T-helper 2 cell treated with Interferon-gamma antibody and Interleukin-4, amounts not matched to agents 100 ng/mL and 5 ng/mL, for 36 hours (primary cell): ENCODE measurements at regions not wholly inside any gene's neighbourhood (a gene's known extent, or its start where the extent isn't known, plus 50 kb on each side); places are given as distances from the start of the nearest gene placed in this dataset.

ENCODE experiments used
- intact Hi-C: fragments of 100-400 bp; cut with micrococcal nuclease; formaldehyde crosslinking; loops from one replicate; pipeline ENCODE4 v1.15.1; 2023

DNA sequence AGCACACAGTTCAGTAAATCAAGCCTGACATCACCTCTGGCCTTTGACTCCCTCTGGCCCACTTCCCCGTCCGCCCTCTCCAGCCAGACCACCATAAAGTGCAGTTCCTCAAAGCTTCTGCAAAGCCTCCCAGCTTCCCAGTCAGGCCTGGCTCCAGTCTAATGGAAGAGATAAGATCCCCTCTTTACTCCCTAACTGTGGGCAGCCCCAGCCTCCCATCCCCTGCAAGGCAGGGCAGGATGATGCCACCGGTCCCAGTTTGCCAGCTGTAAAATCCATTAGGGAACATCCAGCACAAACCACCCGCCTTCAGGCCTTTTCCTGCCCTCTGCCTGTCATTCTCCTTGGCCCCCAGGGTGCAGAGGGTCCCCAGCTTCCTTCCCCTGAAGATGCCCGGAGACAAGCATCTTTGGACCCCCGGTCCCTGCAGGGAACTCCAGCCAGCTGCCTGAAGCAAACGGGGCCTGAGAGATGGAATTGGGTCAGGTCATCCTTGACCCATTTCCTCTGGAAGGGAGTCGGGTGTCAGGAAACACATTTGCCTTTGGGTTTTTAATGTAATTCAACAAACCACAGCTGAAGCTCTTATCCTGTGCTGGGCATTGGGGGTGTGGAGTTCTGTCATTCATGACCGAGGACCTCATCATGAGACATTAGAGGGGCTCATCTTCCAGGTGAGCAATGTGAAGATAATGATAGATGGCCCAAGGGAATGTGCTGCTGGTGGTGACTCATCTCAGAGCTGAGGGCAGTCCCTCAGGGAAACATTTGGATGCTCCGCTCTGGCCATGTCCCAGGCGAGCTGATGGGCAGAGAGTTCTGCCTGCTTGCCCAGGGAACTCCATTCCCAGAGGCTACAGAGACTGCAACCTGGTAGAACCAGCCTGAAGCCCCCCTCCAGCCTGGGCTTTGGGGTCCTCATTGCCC lies 93.8 kb upstream of the CLMN start:
- intact Hi-C loops, result no loop called here

DNA sequence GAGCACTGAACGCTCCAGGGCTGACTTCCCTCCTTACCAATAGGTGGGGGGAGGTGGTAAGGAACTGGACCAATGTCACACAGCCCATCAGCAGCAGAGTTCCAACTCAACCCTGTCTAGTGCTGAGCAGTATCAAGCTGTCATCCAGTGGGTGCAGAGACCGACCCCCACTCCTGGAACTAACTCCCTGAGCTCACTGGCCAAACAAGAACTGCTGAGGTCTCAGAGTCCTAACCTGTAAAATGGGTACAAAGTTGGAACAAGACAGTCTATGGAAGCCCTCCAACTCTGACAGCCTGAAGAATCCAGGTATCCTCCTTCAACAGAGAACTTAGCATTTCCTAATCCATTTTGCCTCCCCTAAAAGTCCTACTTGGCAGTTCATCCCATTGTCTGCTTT lies 91.1 kb upstream of the CLMN start:
- intact Hi-C loops, result no loop called here

DNA sequence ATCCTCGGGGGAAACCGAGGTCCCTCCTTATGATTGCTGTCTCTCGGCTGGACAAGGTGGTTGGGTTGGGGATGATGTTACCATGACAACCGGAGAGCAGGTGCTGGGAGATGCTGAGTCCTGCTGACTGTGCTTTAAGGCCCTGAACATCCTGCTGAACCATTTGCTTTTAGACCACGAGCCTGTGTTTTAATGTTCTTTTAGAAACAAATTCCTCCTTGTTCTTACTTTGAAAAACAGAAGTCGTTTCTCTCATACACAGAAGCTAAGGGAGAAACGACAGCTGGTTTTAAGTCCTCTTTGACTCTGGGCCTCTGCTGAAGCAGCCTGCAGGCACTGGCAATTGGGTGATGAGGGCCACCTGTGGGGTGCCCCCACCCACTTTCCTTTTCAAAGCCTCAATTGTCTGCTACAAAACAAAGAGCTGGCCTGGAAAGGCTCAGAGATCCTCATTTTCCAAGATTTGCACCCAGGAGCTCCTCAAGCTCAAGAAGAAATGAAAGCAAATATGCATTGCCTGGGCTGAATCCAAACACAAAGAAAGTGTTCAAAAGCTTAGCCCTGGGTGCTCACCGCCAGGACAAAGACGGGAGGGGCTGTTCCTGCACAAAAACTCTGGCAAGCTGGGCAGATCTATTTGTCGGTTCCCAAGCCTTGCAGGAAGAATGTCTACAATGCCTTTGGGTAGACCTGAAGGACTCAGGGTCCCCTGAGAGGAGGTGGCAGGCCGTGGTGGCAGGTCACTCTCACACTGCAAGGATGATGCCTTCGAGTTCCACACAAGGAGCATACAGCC lies 90.0 kb upstream of the CLMN start:
- intact Hi-C loops, result no loop called here

DNA sequence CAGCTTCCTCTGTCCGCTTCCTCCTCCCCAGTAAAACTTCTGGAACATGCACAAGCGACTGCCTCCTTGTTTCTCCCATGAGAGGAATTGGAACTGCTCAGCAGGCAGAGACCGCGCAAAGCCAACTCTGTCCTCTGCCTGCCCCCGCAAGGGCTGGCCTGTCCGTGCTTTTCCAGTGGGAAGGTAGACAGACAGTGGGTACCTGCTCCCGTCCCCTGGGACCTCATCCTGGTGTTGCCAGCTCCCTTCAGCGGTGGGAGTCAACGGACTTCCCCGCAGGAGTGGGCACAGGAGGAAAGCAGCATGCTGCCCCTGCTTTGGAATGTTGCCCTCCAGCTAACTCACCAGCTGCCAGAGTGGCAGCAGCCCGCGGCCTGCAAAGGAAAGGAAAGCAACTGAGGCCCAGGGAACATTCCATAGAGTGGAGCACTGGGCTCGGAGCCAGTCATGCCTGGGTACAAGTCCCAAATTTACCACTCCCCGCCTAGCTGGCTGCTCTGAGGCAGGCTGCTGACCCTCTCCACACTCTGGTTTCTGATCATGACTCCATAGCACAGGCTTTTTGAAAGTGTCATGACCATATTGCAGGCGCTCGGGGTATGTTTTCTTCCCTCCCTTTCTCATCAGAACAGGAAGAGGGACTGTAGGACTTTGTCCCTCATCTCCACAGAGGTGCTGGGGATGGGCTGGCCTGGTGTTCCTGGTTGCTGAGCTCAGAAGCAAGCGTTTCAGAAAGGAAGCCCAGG lies 89.2 kb upstream of the CLMN start:
- intact Hi-C loops, result no loop called here

DNA sequence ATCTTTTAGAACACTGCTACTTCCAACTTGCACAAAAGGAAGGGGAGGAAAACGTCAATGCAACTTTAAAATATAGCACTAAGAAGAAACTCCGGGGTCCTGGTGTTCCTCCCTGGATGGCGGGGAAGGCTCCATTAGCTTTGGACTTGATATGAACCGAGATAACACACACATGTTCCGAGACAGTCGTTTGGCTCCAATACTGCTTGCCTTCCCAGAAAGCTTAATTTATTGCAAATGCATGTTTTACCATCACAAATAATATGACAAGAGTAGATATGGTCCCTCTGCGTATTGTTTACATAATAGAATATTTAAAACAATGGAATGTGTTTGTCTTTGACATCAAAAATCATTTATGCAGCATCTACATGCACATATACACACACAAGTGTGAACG lies 87.6 kb upstream of the CLMN start:
- intact Hi-C loops, result no loop called here

DNA sequence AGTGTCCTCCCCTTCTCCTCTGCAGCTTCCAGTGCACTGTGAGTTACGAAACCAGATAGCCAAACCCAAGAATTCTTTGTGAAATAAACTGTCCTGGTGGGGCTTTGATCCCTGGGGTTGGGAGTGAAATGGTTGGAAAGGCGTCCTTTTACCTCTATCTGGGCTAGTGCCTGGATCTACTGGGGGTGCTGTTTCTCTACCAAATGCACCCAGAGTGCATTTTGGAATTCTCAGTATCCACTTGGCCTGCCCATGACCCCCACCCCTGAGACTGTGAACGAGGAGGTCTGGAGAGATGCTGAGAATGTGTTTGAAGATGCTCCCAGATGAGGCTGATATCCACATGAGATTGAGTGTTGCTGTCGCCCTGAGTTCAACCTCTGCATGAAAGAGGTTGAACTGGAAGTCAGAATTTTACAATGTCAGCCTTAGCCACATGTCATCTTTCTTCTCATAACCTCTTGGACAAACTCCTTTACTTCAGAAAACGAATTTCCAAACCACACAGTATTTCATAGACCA lies 87.1 kb upstream of the CLMN start:
- intact Hi-C loops, result no loop called here

DNA sequence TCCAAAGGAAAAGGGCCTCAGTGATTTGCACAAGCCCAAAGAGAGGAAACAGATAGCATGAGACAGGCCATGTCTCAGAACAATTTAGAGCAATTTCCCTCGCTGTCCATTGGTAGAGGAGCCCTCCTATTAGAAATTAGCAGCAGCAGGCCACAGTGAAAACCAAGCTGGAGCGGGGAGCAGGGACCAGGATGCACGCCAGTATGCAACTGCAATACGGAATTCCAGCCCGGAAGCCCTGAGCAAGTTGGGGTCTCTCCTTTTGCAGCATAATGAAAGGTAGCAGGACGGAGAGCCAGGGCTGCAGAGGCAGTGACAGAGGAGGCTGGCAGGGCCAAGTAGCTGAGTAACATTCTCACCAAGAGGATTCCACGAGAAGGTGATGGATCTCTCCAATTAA lies 84.9 kb upstream of the CLMN start:
- intact Hi-C loops, result no loop called here

DNA sequence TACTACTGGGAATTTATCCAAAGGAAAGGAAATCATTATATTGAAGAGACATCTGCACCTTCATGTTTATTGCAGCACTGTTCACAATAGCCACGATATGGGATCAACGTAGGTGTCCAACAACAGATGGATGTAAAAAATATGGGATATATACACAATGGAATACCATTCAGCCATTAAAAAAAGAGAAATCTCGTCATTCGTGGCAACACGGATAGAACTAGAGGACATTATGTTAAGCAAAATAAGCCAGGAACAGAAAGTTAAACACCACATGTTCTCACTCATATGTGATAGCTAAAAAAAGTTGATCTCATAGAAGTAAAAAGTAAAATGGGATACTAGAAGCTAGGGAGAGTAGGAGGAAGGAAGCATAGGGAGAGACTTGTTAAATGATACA lies 82.9 kb upstream of the CLMN start:
- intact Hi-C loops, result no loop called here

DNA sequence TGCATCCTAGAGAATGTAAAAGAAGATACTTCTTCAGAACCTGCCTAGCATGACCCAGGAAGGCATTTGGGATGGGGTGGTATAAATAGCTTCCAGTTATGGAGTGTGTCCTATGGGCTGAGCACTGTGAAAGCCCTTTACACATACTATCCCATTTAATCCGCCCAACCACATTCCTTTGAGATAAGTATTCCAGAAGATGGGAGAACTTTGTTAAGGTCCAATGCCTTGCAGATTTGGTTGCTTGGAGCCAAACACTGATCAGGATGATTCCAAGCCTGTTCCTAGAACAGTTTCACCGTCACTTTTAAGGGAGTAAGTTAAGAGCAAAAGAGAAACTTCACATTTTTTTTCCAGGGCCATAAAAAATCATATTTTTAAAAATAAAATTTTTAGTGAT lies 82.5 kb upstream of the CLMN start:
- intact Hi-C loops, result no loop called here

DNA sequence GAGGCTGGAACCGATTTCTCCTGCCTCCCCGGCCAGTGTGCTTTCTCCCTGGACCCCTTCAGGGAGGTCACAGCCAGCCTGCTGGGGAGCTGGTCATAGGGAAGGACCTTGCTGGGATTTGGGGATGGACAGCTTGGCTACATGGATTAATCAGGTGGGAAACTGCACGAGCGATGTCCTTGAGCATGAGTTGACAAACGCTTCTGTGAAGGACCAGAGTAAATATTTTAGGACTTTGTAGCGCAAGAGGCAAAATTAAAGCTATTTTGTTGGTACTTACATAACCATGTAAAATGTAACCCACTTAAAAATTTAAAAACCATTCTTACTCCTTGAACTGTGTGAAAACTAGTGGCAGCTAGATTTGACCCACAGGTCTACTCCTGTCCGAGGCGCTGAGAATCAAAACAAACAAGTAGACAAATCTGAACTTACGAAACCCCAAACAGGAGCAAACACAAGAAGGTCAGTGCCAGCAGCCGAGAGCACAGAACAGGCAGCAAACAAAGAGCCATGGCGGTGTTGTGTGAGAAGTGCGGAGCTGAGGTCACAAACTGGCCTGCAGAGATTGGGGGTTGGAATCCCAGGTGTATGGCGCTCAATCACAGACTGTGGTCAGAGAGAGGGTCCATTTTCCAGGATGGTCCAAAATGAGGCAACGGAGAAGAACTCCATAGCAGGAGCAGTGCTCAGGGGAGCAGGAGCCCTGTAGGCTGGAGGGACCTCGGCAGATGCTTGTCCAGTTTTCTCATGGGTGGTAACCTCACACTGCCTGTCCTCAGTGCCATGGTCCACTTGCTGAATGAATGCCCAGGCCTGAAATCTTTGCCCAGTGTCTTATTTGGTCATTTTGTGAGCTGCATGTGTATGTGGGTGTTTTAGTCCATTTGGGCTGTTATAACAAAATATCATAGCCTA lies 79.2 kb upstream of the CLMN start:
- intact Hi-C loops, result no loop called here

DNA sequence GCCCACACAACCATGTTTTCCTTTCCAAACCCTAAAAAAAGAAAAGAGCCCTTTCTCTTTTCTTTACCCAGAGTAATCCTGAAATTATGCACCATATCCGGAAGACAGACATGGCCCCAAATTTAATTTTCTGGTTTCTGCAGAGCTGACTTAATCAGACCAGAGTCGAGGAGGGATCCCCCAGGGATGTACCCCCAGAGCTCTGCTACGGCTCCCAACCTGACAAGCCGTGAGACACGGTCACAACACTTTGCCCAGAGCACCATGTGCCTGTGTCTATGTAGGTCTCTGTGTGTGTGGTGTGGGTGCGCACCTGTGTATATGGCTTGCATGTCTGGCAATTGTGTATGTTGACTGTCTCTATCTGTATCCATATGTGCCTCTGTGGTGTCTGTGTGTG lies 77.6 kb upstream of the CLMN start:
- intact Hi-C loops, result no loop called here

DNA sequence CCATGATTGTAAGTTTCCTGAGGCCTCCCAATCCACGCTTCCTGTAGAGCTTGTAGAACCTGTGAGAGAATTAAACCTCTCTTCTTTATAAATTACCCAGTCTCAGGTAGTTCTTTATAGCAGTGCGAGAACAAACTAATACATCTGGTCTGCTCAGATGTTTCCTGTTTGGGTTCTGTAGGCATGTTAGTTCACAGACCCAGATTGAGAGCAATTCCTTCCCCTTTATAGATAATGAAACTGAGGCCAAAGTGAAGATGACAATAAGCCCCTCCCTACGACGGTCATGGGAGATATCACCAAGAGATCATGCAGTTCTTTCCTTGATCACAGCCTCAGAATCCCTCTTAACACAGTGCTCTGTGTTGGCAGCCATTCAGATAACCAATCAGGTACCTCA lies 76.5 kb upstream of the CLMN start:
- intact Hi-C loops, result no loop called here

DNA sequence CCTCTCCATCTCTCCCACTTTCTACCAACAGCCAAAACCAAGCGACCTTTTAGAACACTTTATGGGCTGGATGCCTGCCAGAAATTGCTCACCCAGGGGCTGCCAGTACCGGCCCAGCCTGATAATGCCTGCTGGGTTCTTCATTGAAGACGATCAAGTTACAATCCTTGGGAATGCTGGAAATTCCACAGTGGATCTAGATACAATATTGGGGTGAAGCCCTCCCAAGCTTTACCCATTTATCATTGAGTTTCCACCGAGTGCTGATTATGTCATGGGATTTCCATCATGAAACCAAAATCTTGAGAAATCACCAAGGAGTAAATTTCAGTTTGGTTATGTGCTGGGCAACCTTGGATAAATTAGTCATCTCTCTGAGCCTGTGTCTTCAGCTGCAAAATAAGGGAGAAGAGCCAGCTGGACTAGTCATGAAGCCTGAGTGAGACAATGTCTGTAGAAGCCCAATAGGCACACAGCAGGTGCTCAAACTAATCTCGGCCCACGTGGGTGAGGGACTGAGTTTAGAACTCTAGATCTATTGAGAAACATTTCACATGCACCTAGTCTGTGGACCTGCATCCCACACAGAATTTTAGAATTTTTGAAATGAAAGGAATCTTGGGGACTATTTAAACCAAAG lies 75.5 kb upstream of the CLMN start:
- intact Hi-C loops, result no loop called here

DNA sequence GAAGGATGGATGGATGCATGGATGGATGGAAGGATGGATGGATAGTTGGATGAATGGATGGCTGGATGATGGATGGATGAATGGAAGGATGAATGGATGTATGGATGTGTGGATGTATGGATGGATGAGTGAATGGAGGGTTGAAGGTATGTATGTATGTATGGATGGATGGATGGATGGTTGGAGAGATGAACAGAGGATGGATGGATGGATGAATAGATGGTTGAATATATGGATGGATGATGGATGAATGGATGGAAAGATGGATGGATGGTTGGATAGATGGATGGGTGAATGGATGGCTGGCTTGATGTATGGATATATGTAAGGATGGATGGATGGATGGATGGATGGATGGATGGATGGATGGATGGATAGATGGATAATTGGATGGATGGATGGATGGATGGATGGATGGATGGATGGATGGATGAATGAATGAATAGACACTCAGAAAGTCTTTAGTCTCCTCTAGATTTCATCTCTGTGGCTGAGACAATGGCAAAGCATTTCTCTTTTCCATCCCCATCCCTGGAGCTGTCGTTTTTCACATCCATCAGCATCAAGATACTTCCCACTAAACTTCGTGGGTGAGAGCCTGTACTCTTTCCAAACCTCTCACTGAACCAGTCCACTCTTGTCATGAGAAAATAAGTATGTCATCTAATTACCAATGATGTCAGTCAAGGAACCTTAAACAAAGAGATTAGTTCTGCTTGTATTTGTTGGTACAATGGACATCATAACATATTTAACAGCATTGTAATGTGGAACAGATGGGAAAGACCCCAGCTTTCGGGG lies 74.8 kb upstream of the CLMN start:
- intact Hi-C loops, result no loop called here

DNA sequence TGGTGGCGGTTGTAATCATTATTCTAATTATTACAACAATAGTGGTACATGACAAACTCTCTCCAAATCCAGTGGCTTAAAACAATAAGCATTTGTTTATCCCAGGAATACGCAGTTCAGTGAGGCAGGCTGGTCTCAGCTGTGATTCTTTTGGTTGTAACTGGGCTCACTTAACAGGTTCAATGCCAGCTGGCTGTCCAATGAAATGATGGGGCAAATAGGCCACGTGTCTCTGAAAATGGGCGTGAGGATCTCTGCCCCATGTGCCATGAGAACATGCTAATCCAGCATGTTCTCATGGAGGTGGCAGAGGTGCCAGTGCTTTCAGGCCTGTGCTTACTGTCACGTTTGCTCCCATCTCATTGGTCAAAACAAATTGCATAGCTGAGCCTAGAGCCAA lies 73.1 kb upstream of the CLMN start:
- intact Hi-C loops, result no loop called here

DNA sequence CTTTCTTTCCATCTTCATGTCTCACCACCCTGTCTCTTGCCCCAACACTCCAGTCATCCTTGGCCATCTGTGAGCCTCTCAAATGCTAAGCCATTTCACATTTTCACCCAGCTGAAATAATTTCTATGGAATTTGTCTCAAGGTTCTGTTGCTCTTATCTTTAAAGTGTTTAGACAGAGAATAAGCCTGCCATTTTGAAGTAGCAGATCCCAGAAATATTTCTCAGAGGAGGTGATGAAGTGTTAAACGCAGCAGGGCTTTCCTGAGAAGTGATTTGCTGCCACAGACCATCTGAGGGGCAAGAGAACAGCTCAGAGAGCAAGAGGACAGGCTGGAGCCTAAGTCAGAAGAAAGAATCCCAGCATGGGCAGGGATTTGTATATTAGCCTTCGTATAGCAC lies 71.6 kb upstream of the CLMN start:
- intact Hi-C loops, result no loop called here

DNA sequence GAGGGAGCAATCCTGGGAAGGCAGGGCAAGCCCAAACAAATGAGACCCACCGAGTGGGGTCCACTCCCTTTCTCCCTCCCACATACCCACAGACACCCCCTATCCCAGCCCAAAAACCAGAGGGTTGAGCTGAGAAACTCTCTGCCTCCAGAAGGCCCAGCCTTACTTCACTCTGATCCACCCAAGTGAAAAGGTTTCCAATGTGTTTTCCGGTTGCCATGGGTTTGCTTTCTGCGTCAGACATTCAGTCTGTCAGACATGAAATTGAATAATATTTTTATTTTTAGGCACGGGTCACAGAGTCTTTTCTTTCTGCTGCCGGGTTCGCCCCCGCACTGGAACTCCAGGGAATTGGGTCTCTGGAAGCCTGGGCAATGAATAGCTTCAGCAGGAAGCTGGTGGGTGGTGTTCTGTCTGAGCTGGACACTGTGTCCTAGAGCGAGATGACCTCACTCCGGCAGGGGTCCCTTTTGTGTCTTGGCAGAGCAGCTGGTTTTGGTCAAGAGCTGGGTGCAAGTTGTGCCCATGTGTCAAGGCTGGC lies 69.8 kb upstream of the CLMN start:
- intact Hi-C loops, result no loop called here

DNA sequence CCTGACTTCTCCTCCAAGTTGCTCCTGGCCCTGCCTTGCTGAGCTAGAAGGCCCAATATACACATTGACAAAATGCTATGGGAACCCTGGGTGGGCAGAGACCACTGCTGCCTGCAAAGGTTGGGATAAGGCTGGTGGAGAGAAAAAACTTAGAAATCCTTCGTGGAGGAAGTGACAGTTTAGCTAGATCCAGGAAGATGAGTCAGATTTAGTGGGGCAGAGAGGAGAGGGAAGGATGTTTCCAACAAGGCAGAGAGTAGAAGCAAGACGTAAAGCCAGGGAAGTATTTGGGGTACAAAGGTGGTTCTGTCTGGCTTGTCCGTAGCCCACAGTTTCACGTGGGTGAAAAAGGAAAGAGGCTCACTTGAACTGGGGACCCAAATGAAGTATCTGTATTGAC lies 69.0 kb upstream of the CLMN start:
- intact Hi-C loops, result no loop called here

DNA sequence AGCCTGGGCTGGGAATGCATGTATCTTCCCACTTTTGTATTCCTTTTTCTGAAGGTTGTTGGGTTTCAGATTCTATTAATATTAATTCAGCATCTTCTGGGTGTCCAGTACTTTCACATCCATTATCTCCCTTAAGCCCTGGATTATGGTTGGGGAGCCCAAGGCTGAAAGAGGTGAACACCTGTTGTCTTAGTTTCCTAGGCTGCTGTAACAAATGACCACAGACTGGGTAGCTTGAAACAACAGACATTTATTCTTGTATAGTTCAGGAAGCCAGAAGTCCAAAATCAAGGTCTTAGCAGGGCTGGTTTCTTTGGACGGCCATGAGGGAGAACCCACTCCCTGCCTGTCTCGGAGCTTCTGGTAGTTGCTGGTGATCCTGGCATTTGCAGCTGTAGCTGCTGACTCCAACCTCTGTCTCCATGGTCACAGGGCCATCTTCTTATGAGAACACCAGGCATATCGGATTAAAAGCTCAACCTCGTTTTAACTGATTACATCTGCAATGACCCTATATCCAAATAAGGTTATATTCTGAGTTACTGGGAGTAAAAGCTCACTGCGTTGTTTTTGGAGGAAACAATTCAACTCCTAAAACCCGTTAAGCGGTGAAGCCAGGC lies 68.2 kb upstream of the CLMN start:
- intact Hi-C loops, result no loop called here
